ENCODE measurements at regions not wholly inside any gene's neighbourhood (a gene's known extent, or its start where the extent isn't known, plus 50 kb on each side); places are given as distances from the start of the nearest gene placed in this dataset.
"Not testable (repeated sequence)": the region's sequence is repeated elsewhere in the genome, so short reads cannot be mapped to it uniquely, and the experiment has no call there.

GRCh38 chr2:113386780-113387433 is 50.6 kb upstream of the ZNG1B start:
- not testable (repeated sequence) for H3K9me2 ChIP-seq (replicated peaks; ENCODE audit: insufficient read depth); H4K20me1 ChIP-seq (ENCODE audit: insufficient read depth, poor library complexity, severe bottlenecking); H3K79me2 ChIP-seq; DNase-seq (ENCODE audit: low spot score); H3K4me3 ChIP-seq; H3K36me3 ChIP-seq (replicated peaks; ENCODE audit: insufficient read depth, low read depth); H3K27ac ChIP-seq; H3K9me3 ChIP-seq (ENCODE audit: low read depth); H3K4me2 ChIP-seq; H2AFZ ChIP-seq; H3K4me1 ChIP-seq (ENCODE audit: insufficient read depth); H3K27me3 ChIP-seq
- 89% methylated on average over 6 of the region's 6 CpGs for WGBS (ENCODE audit: low lambda C conversion rate, missing lambda C conversion rate)

DNA sequence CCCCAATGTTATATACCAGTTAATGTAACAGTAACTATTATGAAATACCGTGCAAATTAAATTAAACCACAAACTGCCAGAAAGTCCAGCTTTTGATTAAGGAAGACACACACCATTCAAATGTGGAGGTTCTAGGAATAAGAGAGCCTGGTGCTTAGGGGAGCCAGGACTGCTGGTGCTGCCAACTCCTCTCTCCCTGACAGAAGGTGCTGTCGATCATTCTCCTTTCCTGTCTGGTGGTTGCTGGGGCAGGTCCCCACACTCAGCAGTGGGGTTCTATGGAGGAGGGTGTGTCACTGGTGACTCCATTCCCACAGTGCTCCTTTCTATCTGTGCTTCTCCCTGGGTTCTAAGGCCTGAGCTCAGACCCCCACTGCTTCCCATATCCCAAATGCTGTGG is 57.9 kb upstream of the ZNG1B start:
- 92% methylated on average over 2 of the region's 2 CpGs for WGBS (ENCODE audit: low lambda C conversion rate, missing lambda C conversion rate)

GRCh38 chr2:113376913-113377445 is 60.5 kb upstream of the ZNG1B start:
- no peaks in the 10 kb centered on the region for H3K4me1 ChIP-seq (ENCODE audit: insufficient read depth)
- H3K4me3 ChIP-seq: no peak overlapping the region
- H2AFZ ChIP-seq: no peak overlapping the region
- no peaks in the 10 kb centered on the region for H3K9me3 ChIP-seq (ENCODE audit: low read depth)
- H3K27me3 ChIP-seq: no peaks in the 10 kb centered on the region
- no peak for DNase-seq (ENCODE audit: low spot score)
- TF ChIP-seq, protein P1, sequence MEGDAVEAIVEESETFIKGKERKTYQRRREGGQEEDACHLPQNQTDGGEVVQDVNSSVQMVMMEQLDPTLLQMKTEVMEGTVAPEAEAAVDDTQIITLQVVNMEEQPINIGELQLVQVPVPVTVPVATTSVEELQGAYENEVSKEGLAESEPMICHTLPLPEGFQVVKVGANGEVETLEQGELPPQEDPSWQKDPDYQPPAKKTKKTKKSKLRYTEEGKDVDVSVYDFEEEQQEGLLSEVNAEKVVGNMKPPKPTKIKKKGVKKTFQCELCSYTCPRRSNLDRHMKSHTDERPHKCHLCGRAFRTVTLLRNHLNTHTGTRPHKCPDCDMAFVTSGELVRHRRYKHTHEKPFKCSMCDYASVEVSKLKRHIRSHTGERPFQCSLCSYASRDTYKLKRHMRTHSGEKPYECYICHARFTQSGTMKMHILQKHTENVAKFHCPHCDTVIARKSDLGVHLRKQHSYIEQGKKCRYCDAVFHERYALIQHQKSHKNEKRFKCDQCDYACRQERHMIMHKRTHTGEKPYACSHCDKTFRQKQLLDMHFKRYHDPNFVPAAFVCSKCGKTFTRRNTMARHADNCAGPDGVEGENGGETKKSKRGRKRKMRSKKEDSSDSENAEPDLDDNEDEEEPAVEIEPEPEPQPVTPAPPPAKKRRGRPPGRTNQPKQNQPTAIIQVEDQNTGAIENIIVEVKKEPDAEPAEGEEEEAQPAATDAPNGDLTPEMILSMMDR (IDR thresholded peaks at IDR 0.05; ENCODE audit: poor library complexity): no peak
- TF ChIP-seq EZH2phosphoT487 (IDR thresholded peaks at IDR 0.05; ENCODE audit: low read depth, severe bottlenecking, unreplicated experiment): no peak
- TF ChIP-seq EZH2 (IDR thresholded peaks at IDR 0.05; ENCODE audit: borderline replicate concordance): no peak
- WGBS (ENCODE audit: low lambda C conversion rate, missing lambda C conversion rate): 91% methylated on average over 3 of the region's 3 CpGs
- H3K9me2 ChIP-seq (replicated peaks; ENCODE audit: insufficient read depth): no peaks in the 10 kb centered on the region
- H4K20me1 ChIP-seq (ENCODE audit: insufficient read depth, poor library complexity, severe bottlenecking): no peaks in the 10 kb centered on the region
- no peak overlapping the region for H3K27ac ChIP-seq
- H3K36me3 ChIP-seq (replicated peaks; ENCODE audit: insufficient read depth, low read depth): no peaks in the 10 kb centered on the region
- H3K4me2 ChIP-seq: no peak overlapping the region
- H3K79me2 ChIP-seq: no peaks in the 10 kb centered on the region

More for the DNA sequence above, 57.9 kb upstream of the ZNG1B start:
- H3K9me3 ChIP-seq (ENCODE audit: low read depth); H3K4me2 ChIP-seq; H3K36me3 ChIP-seq (replicated peaks; ENCODE audit: insufficient read depth, low read depth); H3K9me2 ChIP-seq (replicated peaks; ENCODE audit: insufficient read depth); H4K20me1 ChIP-seq (ENCODE audit: insufficient read depth, poor library complexity, severe bottlenecking); H2AFZ ChIP-seq; H3K79me2 ChIP-seq; H3K27ac ChIP-seq; H3K4me3 ChIP-seq; DNase-seq (ENCODE audit: low spot score); H3K4me1 ChIP-seq (ENCODE audit: insufficient read depth); H3K27me3 ChIP-seq: not testable (repeated sequence)

DNA sequence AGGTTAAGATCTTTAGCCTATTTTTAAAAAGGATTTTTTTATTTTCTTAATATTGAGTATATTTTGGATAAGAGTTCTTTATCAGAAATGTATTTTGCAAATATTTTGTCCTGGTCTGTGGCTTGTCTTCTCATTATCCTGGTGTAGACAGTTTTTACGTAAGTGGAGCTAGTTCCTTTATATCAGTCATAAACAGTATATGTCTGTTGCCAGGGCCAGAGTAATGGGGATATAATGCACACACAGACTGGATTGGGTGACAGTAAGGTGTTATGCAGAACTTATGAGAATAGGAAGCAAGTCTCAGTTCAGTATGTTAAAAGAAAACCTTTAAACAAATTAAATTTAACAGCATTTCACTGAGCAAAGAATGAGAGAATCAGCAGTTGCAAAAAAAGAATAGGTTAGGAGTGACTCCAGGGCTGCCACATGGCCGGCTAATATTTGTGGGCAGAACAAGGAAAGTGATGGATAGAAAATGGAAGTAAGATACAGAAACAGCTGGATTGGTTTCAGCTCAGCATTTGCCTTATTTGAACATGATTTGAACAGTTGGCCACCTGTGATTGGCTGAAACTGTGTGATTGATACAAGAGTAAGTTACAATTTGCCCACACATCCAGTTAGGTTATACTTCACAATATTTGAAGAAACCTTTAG is 61.1 kb upstream of the ZNG1B start:
- H3K9me3 ChIP-seq (ENCODE audit: low read depth): no peaks in the 10 kb centered on the region
- no peak overlapping the region for H2AFZ ChIP-seq
- no peak overlapping the region for H3K27ac ChIP-seq
- no peaks in the 10 kb centered on the region for H3K79me2 ChIP-seq
- H3K4me3 ChIP-seq: no peak overlapping the region
- no peaks in the 10 kb centered on the region for H3K36me3 ChIP-seq (replicated peaks; ENCODE audit: insufficient read depth, low read depth)
- WGBS (ENCODE audit: low lambda C conversion rate, missing lambda C conversion rate): 88% methylated on average over 2 of the region's 2 CpGs
- no peak overlapping the region for H3K4me2 ChIP-seq
- DNase-seq (ENCODE audit: low spot score): no peak
- TF ChIP-seq, protein P1 (IDR thresholded peaks at IDR 0.05; ENCODE audit: poor library complexity): no peak
- TF ChIP-seq EZH2phosphoT487 (IDR thresholded peaks at IDR 0.05; ENCODE audit: low read depth, severe bottlenecking, unreplicated experiment) (no peak), EZH2 (IDR thresholded peaks at IDR 0.05; ENCODE audit: borderline replicate concordance) (no peak)
- H3K9me2 ChIP-seq (replicated peaks; ENCODE audit: insufficient read depth): no peaks in the 10 kb centered on the region
- no peaks in the 10 kb centered on the region for H3K27me3 ChIP-seq
- H3K4me1 ChIP-seq (ENCODE audit: insufficient read depth): no peaks in the 10 kb centered on the region
- H4K20me1 ChIP-seq (ENCODE audit: insufficient read depth, poor library complexity, severe bottlenecking): no peaks in the 10 kb centered on the region

DNA sequence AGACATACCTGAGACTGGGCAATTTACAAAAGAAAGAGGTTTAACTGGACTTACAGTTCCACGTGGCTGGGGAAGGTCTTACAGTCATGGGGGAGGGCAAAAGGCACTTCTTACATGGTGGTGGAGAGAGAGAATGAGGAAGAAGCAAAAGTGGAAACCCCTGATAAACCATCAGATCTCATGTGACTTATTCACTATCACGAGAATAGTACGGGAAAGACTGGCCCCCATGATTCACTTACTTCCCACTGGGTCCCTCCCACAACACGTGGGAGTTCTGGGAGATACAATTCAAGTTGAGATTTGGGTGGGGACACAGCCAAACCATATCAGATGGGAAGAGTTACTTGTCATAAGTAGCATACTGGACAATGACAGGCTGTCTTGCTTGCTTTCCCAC is 62.6 kb upstream of the ZNG1B start:
- H3K36me3 ChIP-seq (replicated peaks; ENCODE audit: insufficient read depth, low read depth); H3K9me2 ChIP-seq (replicated peaks; ENCODE audit: insufficient read depth); H3K79me2 ChIP-seq; H4K20me1 ChIP-seq (ENCODE audit: insufficient read depth, poor library complexity, severe bottlenecking); H3K4me2 ChIP-seq; H3K27ac ChIP-seq; DNase-seq (ENCODE audit: low spot score); H3K27me3 ChIP-seq; H3K9me3 ChIP-seq (ENCODE audit: low read depth); H2AFZ ChIP-seq; H3K4me3 ChIP-seq; H3K4me1 ChIP-seq (ENCODE audit: insufficient read depth): not testable (repeated sequence)
- WGBS (ENCODE audit: low lambda C conversion rate, missing lambda C conversion rate): 41% methylated on average over 4 of the region's 4 CpGs

DNA sequence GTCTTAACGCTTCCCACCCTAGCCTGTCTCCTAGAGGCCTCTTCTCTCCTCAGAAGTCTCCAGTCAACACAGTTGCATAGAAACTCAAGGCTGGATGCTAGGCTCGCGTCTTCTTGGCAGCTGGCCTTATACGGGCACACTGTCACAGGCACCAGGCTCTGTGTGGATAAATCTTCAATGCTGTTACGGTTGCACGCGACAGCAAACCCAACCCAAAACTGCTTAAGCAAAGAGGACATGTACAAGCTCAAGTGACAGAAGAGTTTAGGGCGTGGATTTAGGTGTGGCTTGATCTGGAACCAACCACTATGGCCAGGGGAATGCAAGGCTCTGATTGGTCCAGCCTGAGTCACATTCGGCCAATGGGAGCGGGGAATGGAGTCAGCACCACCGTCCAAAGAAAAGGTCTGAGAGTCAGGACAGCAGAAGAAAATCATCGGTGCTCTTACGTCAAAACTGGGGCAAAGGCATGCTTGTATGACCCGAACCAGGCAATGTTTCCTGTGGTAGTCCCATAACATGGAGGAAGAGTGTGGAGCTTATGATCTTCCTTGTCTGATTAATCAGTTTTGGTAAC is 65.1 kb upstream of the ZNG1B start:
- DNase-seq (ENCODE audit: low spot score): not testable (repeated sequence)

More for the DNA sequence above, 65.1 kb upstream of the ZNG1B start:
- not testable (repeated sequence) for H3K27ac ChIP-seq; H3K36me3 ChIP-seq (replicated peaks; ENCODE audit: insufficient read depth, low read depth); H3K27me3 ChIP-seq; H3K79me2 ChIP-seq; H3K4me2 ChIP-seq; H3K4me1 ChIP-seq (ENCODE audit: insufficient read depth); H3K9me2 ChIP-seq (replicated peaks; ENCODE audit: insufficient read depth); H3K9me3 ChIP-seq (ENCODE audit: low read depth); H4K20me1 ChIP-seq (ENCODE audit: insufficient read depth, poor library complexity, severe bottlenecking); H2AFZ ChIP-seq; H3K4me3 ChIP-seq
- 90% methylated on average over 14 of the region's 14 CpGs for WGBS (ENCODE audit: low lambda C conversion rate, missing lambda C conversion rate)
